Myocyte (in vitro differentiated cells): ENCODE measurements at regions not wholly inside any gene's neighbourhood (a gene's known extent, or its start where the extent isn't known, plus 50 kb on each side); places are given as distances from the start of the nearest gene placed in this dataset.

Source experiments
- DNase-seq: peaks from one replicate; pipeline ENCODE4 v3.0.0-alpha.2; 2012; ENCODE audit warnings: low read depth

- no peak for DNase-seq
Observed at GRCh38 chr16:80084163-80084562, 456.6 kb upstream of the DYNLRB2 start.

GRCh38 chr16:80082906-80083305, 457.9 kb upstream of the DYNLRB2 start:
- DNase-seq: no peak

GRCh38 chr16:80081846-80082245, 458.9 kb upstream of the DYNLRB2 start:
- no peak for DNase-seq

GRCh38 chr16:80080287-80080851, 460.4 kb upstream of the DYNLRB2 start:
- DNase-seq: no peak

- no peak for DNase-seq
Observed at GRCh38 chr16:80079072-80079471, 461.7 kb upstream of the DYNLRB2 start.

- DNase-seq: no peak
Observed at GRCh38 chr16:80077696-80078095, 463.1 kb upstream of the DYNLRB2 start.

- DNase-seq: no peak
Observed at GRCh38 chr16:80074329-80074728, 466.5 kb upstream of the DYNLRB2 start.

GRCh38 chr16:80071964-80072456, 468.8 kb upstream of the DYNLRB2 start:
- no peak for DNase-seq

- no peak for DNase-seq
Observed at GRCh38 chr16:80066805-80067580, 466.5 kb upstream of the MAF start.

- DNase-seq: no peak
Observed at GRCh38 chr16:80065541-80065940, 465.0 kb upstream of the MAF start.

- no peak for DNase-seq
Observed at GRCh38 chr16:80063713-80064069, 463.2 kb upstream of the MAF start.

- DNase-seq: no peak
Observed at GRCh38 chr16:80063031-80063712, 462.6 kb upstream of the MAF start.

GRCh38 chr16:80062361-80063030, 462.0 kb upstream of the MAF start:
- no peak for DNase-seq

GRCh38 chr16:80060470-80060869, 459.9 kb upstream of the MAF start:
- DNase-seq: no peak

GRCh38 chr16:80059836-80060235, 459.3 kb upstream of the MAF start:
- no peak for DNase-seq

- no peak for DNase-seq
Observed at GRCh38 chr16:80058214-80058613, 457.7 kb upstream of the MAF start.

GRCh38 chr16:80056324-80056723, 455.8 kb upstream of the MAF start:
- no peak for DNase-seq

- DNase-seq: no peak
Observed at GRCh38 chr16:80055831-80056230, 455.3 kb upstream of the MAF start.

- DNase-seq: no peak
Observed at GRCh38 chr16:80054647-80055046, 454.1 kb upstream of the MAF start.

- no peak for DNase-seq
Observed at GRCh38 chr16:80051040-80051439, 450.5 kb upstream of the MAF start.

GRCh38 chr16:80048250-80048649, 447.7 kb upstream of the MAF start:
- no peak for DNase-seq

- no peak for DNase-seq
Observed at GRCh38 chr16:80047842-80048241, 447.3 kb upstream of the MAF start.
